GM12891 (cell line): ENCODE measurements at regions not wholly inside any gene's neighbourhood (a gene's known extent, or its start where the extent isn't known, plus 50 kb on each side); places are given as distances from the start of the nearest gene placed in this dataset.

Experiments used
- POLR2A ChIP-seq: IDR thresholded peaks from 2 replicates; pipeline ENCODE4 v1.6.1; 2011; ENCODE audit warnings: low read depth, low read length, control low read depth
- POLR2AphosphoS5 ChIP-seq: IDR thresholded peaks from 2 replicates; pipeline ENCODE4 v1.6.1; 2011; ENCODE audit warnings: low read depth, low read length, control low read depth
- POU2F2 ChIP-seq: IDR thresholded peaks from 2 replicates; pipeline ENCODE4 v1.6.1; 2011; ENCODE audit warnings: low read depth, mild to moderate bottlenecking, control low read depth, low read length, moderate library complexity
- SPI1 ChIP-seq: IDR thresholded peaks from 2 replicates; pipeline ENCODE4 v1.6.1; 2011; ENCODE audit warnings: low read depth, low read length, control low read depth
- TAF1 ChIP-seq: IDR thresholded peaks from 2 replicates; pipeline ENCODE4 v1.6.1; 2011; ENCODE audit warnings: low read depth, low read length, control low read depth

DNA sequence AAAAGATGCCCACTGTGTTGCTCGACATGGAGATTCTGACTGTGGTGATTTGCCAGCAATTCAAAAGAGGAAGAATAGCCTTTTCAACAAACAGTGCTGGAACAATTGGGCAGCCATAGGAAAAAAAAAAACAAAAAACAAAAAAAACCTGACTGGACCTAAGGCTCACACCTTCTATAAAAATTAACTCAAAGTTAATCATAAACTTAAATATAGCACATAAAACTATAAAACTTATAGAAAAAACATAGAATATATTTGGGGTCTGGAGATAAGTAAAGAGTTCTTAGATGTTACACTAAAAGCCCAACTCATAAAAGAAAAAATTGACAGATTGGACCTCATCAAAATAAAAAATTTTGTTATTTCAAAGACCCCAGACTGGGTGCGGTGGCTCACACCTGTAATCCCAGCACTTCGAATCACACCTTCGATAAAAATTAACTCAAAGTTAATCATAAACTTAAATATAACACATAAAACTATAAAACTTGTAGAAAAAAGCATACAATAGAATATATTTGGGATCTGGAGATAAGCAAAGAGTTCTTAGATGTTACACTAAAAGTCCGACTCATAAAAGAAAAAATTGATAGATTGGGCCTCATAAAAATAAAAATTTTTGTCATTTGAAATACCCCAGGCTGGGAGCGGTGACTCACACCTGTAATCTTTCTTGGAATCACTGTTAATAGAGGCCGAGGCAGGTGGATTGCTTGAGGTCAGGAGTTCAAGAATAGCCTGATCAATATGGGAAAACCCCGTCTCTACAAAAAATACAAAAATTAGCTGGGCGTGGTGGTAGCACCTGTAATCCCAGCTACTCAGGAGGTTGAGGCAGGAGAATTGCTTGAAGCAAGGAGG, 115.6 kb upstream of the FAM83B start:
- TF ChIP-seq POLR2A (no peak), POLR2AphosphoS5 (no peak), SPI1 (no peak), TAF1 (no peak), POU2F2 (no peak)
